ENCODE measurements at regions not wholly inside any gene's neighbourhood (a gene's known extent, or its start where the extent isn't known, plus 50 kb on each side); places are given as distances from the start of the nearest gene placed in this dataset.

- no peaks in the 10 kb centered on the region for H3K36me3 ChIP-seq (ENCODE audit: low read depth, low read length)
Observed at GRCh38 chr2:173623438-173624319, 269.0 kb downstream of the CDCA7 start.

GRCh38 chr2:173625315-173625714 is 270.6 kb downstream of the CDCA7 start:
- Histone ChIP-seq H4K20me1 (ENCODE audit: low read length) (no peaks in the 10 kb centered on the region), H3K4me3 (ENCODE audit: low read length) (no peak overlapping the region), H3K9me3 (ENCODE audit: low read length) (no peaks in the 10 kb centered on the region), H3K27me3 (ENCODE audit: low read length) (no peaks in the 10 kb centered on the region), H2AFZ (ENCODE audit: low read length) (no peak overlapping the region), H3K4me1 (ENCODE audit: insufficient read depth, low read length) (no peaks in the 10 kb centered on the region), H3K79me2 (ENCODE audit: low read length) (no peaks in the 10 kb centered on the region), H3K9me2 (replicated peaks; ENCODE audit: low read length) (no peaks in the 10 kb centered on the region), H3K36me3 (ENCODE audit: low read depth, low read length) (no peaks in the 10 kb centered on the region), H3K27ac (ENCODE audit: low read length) (no peak overlapping the region), H3K4me2 (ENCODE audit: low read length) (no peak overlapping the region), H3F3A (ENCODE audit: low read length, unreplicated experiment) (no peaks in the 10 kb centered on the region), H3K9ac (ENCODE audit: low read length) (no peak overlapping the region)
- BruUV-seq (replicated peaks) = no TSS peak
- ChIA-PET POLR2A (ENCODE audit: unreplicated experiment) (no interaction called here), CTCF (no interaction called here)
- no peak for ATAC-seq
- DNase-seq = no peak
- intact Hi-C loops (cut with micrococcal nuclease) = no loop called here
- TF ChIP-seq EZH2 (IDR thresholded peaks at IDR 0.05; ENCODE audit: low read length, unreplicated experiment) (no peak), CTCF (conservative IDR thresholded peaks at IDR 0.05; ENCODE audit: low read depth, low read length) (no peak), EZH2phosphoT487 (IDR thresholded peaks at IDR 0.05; ENCODE audit: borderline replicate concordance, low read length) (no peak)

More at GRCh38 chr2:173623438-173624319, 269.0 kb downstream of the CDCA7 start:
- ATAC-seq (no peak; the same call in 1 of the 2 replicates), DNase-seq (no peak)
- POLR2A ChIA-PET (ENCODE audit: unreplicated experiment) = no interaction called here
- intact Hi-C loops (cut with micrococcal nuclease) = no loop called here
- no peak overlapping the region for H3K9ac ChIP-seq (ENCODE audit: low read length)
- no peaks in the 10 kb centered on the region for H3K9me3 ChIP-seq (ENCODE audit: low read length)
- H2AFZ ChIP-seq (ENCODE audit: low read length) = no peak overlapping the region
- no peaks in the 10 kb centered on the region for H3K27me3 ChIP-seq (ENCODE audit: low read length)
- no peak overlapping the region for H3K4me3 ChIP-seq (ENCODE audit: low read length)
- no peaks in the 10 kb centered on the region for H3F3A ChIP-seq (ENCODE audit: low read length, unreplicated experiment)
- no peaks in the 10 kb centered on the region for H3K9me2 ChIP-seq (replicated peaks; ENCODE audit: low read length)
- no peaks in the 10 kb centered on the region for H4K20me1 ChIP-seq (ENCODE audit: low read length)
- no peaks in the 10 kb centered on the region for H3K79me2 ChIP-seq (ENCODE audit: low read length)
- CTCF ChIA-PET = interaction anchor here (0.6 kb wide), 1 partner anchor 92 kb away, joined by 3 read pairs; no protein-coding TSS in a partner anchor
- H3K4me2 ChIP-seq (ENCODE audit: low read length) = no peak overlapping the region
- TF ChIP-seq EZH2phosphoT487 (IDR thresholded peaks at IDR 0.05; ENCODE audit: borderline replicate concordance, low read length) (no peak), CTCF (conservative IDR thresholded peaks at IDR 0.05; ENCODE audit: low read depth, low read length) (no peak), EZH2 (IDR thresholded peaks at IDR 0.05; ENCODE audit: low read length, unreplicated experiment) (no peak)
- no peak overlapping the region for H3K27ac ChIP-seq (ENCODE audit: low read length)
- BruUV-seq (replicated peaks) = no TSS peak
- H3K4me1 ChIP-seq (ENCODE audit: insufficient read depth, low read length) = no peaks in the 10 kb centered on the region

GRCh38 chr2:173629076-173629475 is 274.4 kb downstream of the CDCA7 start:
- Histone ChIP-seq H3K4me1 (ENCODE audit: insufficient read depth, low read length) (0 out of 2 replicates have a peak, but pooled peaks cover 4% of the 10 kb centered on the region), H2AFZ (ENCODE audit: low read length) (no peak overlapping the region), H3K27me3 (ENCODE audit: low read length) (no peaks in the 10 kb centered on the region), H4K20me1 (ENCODE audit: low read length) (no peaks in the 10 kb centered on the region), H3K27ac (ENCODE audit: low read length) (no peak overlapping the region), H3F3A (ENCODE audit: low read length, unreplicated experiment) (no peaks in the 10 kb centered on the region), H3K4me2 (ENCODE audit: low read length) (no peak overlapping the region), H3K9ac (ENCODE audit: low read length) (no peak overlapping the region), H3K9me2 (replicated peaks; ENCODE audit: low read length) (no peaks in the 10 kb centered on the region), H3K79me2 (ENCODE audit: low read length) (no peaks in the 10 kb centered on the region), H3K4me3 (ENCODE audit: low read length) (no peak overlapping the region), H3K36me3 (ENCODE audit: low read depth, low read length) (no peaks in the 10 kb centered on the region), H3K9me3 (ENCODE audit: low read length) (no peaks in the 10 kb centered on the region)
- ChIA-PET POLR2A (ENCODE audit: unreplicated experiment) (no interaction called here), CTCF (no interaction called here)
- TF ChIP-seq EZH2phosphoT487 (IDR thresholded peaks at IDR 0.05; ENCODE audit: borderline replicate concordance, low read length) = no peak
- TF ChIP-seq EZH2 (IDR thresholded peaks at IDR 0.05; ENCODE audit: low read length, unreplicated experiment) = no peak
- no peak for TF ChIP-seq CTCF (conservative IDR thresholded peaks at IDR 0.05; ENCODE audit: low read depth, low read length)
- intact Hi-C loops (cut with micrococcal nuclease) = no loop called here
- ATAC-seq (no peak), DNase-seq (no peak)
- BruUV-seq (replicated peaks) = no TSS peak

All from PC-3 (cell line).